ENCODE measurements at regions not wholly inside any gene's neighbourhood (a gene's known extent, or its start where the extent isn't known, plus 50 kb on each side); places are given as distances from the start of the nearest gene placed in this dataset.

GRCh38 chr10:130611239-130611638, 475.0 kb downstream of the GLRX3 start:
- FAIRE-seq (no peak), DNase-seq (ENCODE audit: low spot score) (no peak)

- no peak for DNase-seq (ENCODE audit: low spot score)
- FAIRE-seq: no peak
These were observed 479.3 kb downstream of the GLRX3 start for GRCh38 chr10:130615457-130615856.

GRCh38 chr10:130617985-130618384, 481.8 kb downstream of the GLRX3 start:
- FAIRE-seq (no peak), DNase-seq (ENCODE audit: low spot score) (no peak)

- DNase-seq (ENCODE audit: low spot score): no peak
- no peak for FAIRE-seq
These were observed 482.5 kb downstream of the GLRX3 start for GRCh38 chr10:130618647-130619046.

- DNase-seq (ENCODE audit: low spot score) (no peak), FAIRE-seq (no peak)
These were observed 485.1 kb downstream of the GLRX3 start for GRCh38 chr10:130621231-130621775.

- no peak for DNase-seq (ENCODE audit: low spot score)
These were observed 487.6 kb downstream of the GLRX3 start for GRCh38 chr10:130623680-130624267.

GRCh38 chr10:130627346-130628045, 491.3 kb downstream of the GLRX3 start:
- DNase-seq (ENCODE audit: low spot score): no peak
- no peak for FAIRE-seq

More at GRCh38 chr10:130623680-130624267, 487.6 kb downstream of the GLRX3 start:
- FAIRE-seq: no peak

- DNase-seq (ENCODE audit: low spot score) (no peak), FAIRE-seq (no peak)
These were observed 493.9 kb downstream of the GLRX3 start for GRCh38 chr10:130630135-130630534.

- DNase-seq (ENCODE audit: low spot score) (no peak), FAIRE-seq (no peak)
These were observed 495.2 kb downstream of the GLRX3 start for GRCh38 chr10:130631142-130632096.

GRCh38 chr10:130634816-130635215, 498.6 kb downstream of the GLRX3 start:
- no peak for FAIRE-seq
- no peak for DNase-seq (ENCODE audit: low spot score)

GRCh38 chr10:130635528-130635927, 499.3 kb downstream of the GLRX3 start:
- DNase-seq (ENCODE audit: low spot score): no peak
- FAIRE-seq: no peak

- DNase-seq (ENCODE audit: low spot score) (no peak), FAIRE-seq (no peak)
These were observed 500.2 kb downstream of the GLRX3 start for GRCh38 chr10:130636313-130636930.

GRCh38 chr10:130637089-130637676, 501.0 kb downstream of the GLRX3 start:
- FAIRE-seq: no peak
- DNase-seq (ENCODE audit: low spot score): no peak

- FAIRE-seq (no peak), DNase-seq (ENCODE audit: low spot score) (no peak)
These were observed 502.8 kb downstream of the GLRX3 start for GRCh38 chr10:130638991-130639390.

- FAIRE-seq (no peak), DNase-seq (ENCODE audit: low spot score) (no peak)
These were observed 506.7 kb downstream of the GLRX3 start for GRCh38 chr10:130642926-130643325.

- FAIRE-seq (no peak), DNase-seq (ENCODE audit: low spot score) (no peak)
These were observed 511.1 kb downstream of the GLRX3 start for GRCh38 chr10:130647341-130647740.

GRCh38 chr10:130648807-130649206, 512.6 kb downstream of the GLRX3 start:
- FAIRE-seq: no peak

GRCh38 chr10:130652544-130652943, 516.4 kb downstream of the GLRX3 start:
- no peak for DNase-seq (ENCODE audit: low spot score)
- FAIRE-seq: no peak

More at GRCh38 chr10:130648807-130649206, 512.6 kb downstream of the GLRX3 start:
- DNase-seq (ENCODE audit: low spot score): no peak

GRCh38 chr10:130652964-130653578, 516.9 kb downstream of the GLRX3 start:
- FAIRE-seq (no peak), DNase-seq (ENCODE audit: low spot score) (no peak)

GRCh38 chr10:130654726-130655125, 518.5 kb downstream of the GLRX3 start:
- DNase-seq (ENCODE audit: low spot score) (no peak), FAIRE-seq (no peak)
